ENCODE measurements at regions not wholly inside any gene's neighbourhood (a gene's known extent, or its start where the extent isn't known, plus 50 kb on each side); places are given as distances from the start of the nearest gene placed in this dataset.
"Not testable (repeated sequence)": the region's sequence is repeated elsewhere in the genome, so short reads cannot be mapped to it uniquely, and the experiment has no call there.

DNA sequence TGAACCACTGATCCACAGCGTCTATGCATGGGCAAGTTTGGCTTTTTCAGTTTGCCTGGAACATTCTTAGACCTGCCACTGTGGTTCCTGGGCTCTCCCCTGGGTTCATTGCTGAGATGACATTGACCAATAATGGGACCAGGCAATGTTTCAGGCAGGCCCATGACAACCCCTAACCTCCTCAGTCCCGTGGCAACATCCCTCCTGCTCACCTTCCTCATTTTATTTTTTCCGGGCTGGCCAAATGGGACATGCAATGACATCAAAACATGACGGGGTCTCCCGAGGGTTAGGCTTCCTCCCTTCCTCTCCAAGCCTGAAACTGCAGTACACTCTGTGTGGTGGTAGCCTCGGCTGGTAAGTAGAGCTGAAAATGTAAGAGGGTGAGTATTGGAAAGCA, 234.0 kb upstream of the RREB1 start:
- no peak for DNase-seq

DNA sequence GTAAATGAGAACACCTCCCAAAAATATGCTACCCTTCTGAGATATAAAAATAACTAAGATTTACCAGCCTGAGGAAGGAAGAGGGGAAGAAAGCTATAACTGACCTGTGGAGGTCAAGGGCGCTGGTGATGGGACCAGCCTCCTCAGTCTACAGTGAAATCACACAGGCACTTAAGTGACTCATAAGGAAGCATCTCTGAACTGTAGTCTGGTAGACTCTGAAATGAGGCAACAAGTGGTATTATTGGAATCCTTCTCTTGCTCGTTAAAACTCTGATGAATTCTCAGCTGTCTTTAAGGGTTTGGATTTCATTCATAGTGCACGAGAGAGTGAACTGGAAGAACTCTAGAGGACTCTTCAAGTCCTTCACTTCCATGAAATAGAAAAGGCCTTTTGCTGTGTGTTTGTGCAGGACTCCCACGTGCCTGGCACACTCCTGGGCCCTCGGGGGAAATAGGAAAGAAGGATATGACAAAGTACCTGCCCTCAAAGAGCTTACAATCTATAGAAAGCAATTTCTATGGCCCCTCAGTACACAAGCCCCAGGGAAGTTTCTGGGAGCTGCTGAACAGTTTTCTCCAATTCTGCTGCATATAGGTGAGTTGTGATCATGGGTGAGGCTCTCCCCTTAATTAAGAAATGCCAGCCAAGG, 231.8 kb upstream of the RREB1 start:
- DNase-seq: no peak

- DNase-seq: not testable (repeated sequence)
Observed at GRCh38 chr6:6877792-6878191, 230.0 kb upstream of the RREB1 start.

- no peak for DNase-seq
Observed at GRCh38 chr6:6878887-6879585, 228.7 kb upstream of the RREB1 start.

GRCh38 chr6:6879586-6879974, 228.2 kb upstream of the RREB1 start:
- DNase-seq: peak; percentile 30

GRCh38 chr6:6880745-6881437, 226.9 kb upstream of the RREB1 start:
- no peak for DNase-seq

- no peak for DNase-seq
Observed at GRCh38 chr6:6881438-6882225, 226.1 kb upstream of the RREB1 start.

GRCh38 chr6:6882592-6882991, 225.2 kb upstream of the RREB1 start:
- no peak for DNase-seq

GRCh38 chr6:6883011-6883410, 224.8 kb upstream of the RREB1 start:
- DNase-seq: no peak

- peak; percentile 25 for DNase-seq
Observed at GRCh38 chr6:6884193-6884627, 223.6 kb upstream of the RREB1 start.

- no peak for DNase-seq
Observed at GRCh38 chr6:6884916-6885315, 222.8 kb upstream of the RREB1 start.

GRCh38 chr6:6885521-6886170, 222.1 kb upstream of the RREB1 start:
- DNase-seq: peak; percentile 69

DNA sequence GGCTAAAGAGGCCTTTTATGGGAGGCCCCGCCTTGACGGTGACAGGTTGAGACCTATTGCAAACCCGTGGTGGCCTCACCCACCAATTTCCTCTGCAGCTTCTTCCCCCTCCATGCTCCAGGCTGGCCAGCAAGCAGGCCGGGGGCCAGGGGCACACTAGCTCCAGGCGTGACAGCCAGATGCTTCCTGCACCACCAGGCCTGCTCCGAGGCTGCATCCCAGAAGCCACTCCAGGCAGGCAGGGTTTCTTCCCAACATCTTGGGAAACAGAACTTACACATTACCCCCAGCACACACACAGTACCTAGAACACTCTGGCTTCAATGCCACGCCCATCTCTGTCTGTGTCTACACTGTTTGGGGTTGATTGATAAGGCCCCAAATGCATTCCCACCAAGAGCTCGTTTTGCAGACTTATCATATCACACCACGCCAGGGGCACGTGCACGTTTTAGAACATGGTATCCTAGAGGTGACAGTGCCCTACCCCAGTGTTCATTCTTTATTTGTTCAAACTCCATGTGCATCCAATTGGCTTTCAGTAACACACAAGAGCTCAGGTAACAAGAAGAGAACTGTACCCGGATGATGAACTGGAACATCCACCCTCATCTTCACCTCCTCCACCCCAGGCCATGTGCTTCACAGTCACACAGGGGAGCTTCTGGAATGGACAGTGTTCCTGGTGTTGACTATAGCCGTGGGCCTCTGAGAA, 221.4 kb upstream of the RREB1 start:
- DNase-seq: peak; percentile 43

GRCh38 chr6:6886886-6887285, 220.9 kb upstream of the RREB1 start:
- DNase-seq: no peak

DNA sequence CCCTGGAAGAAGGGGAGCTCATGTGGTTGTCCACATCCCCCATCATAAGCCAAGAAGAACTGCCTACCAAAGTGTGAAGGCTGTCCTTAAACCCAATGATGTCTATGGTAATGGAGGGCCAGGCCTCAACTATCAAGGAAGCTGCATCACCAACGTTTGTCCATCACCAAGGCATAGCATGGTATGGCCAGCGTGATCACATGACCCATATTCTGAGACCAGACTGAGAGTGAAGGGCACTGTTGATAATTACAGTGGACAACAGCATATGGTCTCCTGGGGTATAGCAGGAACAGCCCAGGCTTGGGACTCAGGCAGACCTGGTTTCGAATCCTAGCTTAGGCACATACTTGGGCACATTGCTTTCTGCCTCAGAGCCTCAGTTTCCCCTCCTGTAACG, 218.2 kb upstream of the RREB1 start:
- no peak for DNase-seq

DNA sequence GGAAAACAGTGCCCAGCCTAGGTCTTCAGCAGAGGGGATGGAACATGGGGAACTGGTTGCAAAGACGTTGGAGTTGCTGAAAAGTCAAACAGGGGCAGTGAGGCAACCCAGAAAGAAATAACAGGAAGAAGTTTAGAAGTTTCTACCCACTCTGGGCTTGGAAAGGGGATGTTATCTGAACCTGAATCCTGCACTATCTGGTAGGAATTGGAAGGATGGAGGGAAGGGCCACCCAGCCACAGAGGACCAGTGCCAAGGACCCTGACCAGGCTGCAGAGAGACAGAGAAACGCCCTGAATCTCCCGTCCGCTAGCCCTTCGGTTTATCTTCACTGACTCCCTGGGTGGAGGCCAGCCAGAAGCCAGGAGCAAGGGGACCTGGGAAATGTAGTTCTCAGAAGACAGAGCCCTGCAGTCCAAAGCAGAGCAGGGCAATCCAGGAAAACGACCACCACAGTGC, 217.3 kb upstream of the RREB1 start:
- DNase-seq: no peak

DNA sequence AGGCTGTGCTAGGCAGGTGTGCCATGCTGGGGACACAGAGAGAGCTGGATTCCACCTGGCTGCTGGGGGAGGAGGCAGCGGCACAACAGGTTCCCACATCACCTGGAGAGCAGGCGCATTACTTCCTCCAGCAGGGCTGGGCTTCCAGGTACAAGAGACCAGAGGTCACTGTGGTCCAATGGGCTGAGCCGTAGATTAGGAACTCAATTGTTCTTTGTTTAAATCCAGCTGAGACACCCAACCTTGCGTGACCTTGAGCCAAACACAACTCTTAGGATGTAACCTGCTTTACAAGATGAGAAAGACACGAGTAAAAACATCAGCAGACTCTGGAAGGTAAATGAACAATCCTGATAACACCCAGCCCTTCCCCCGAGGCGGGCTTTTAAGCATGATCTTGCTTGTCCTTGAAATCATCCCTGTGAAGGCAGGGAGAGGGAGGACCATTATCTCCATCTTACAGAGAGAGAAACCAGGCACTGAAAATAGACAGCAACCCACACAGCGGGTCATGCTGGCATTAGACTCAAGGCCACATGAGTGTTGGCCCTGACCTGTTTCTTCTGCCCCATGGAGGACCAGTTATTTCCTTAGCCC, 216.5 kb upstream of the RREB1 start:
- DNase-seq: no peak

DNA sequence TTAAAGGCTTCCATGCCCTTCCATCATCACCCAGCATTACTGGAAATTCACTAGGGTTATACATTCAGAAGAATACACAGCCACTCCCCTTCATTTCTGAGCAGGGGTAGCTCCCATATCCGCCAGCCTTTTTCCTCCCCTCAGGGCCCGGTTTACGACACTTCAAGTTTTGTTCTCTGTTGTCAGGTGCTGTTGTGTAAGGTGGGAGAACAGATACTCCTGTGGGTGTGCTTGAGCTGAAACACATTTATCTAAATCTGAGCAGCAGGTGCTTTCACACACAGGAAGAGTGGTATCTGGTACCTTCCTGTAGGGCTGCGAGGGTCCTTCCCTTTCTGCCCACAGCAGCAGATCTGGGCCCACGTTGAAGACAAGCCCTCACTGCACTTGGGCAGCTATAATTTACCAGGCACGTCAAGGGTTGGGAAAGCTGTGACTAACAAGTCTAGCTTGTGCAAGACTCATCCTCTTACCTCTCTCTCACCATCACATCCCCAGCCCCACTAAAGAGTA, 215.8 kb upstream of the RREB1 start:
- no peak for DNase-seq

- no peak for DNase-seq
Observed at GRCh38 chr6:6892744-6893583, 214.8 kb upstream of the RREB1 start.

DNA sequence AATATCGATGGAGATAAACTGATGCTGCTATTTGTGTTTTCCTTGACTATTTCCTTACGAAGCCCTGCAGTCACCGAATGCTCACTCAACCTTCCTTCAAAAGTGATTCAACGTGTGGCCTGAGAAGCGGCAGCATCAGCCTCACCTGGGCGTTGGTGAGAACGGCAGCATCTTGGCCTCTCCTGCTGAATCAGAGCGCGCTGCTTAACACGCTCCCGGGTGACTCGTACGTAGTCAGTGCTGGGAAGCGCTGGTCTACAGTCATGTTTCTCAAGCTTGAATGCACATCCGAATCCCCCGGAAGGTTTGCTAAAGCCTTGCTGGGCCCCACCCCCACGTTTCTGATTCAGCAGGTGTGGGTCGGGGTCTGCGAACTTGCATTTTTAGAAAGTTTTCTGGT, 214.1 kb upstream of the RREB1 start:
- DNase-seq: no peak

Data from CD4-positive, alpha-beta T cell treated with Interleukin-15 for 1 hour (primary cell).